ENCODE measurements at regions not wholly inside any gene's neighbourhood (a gene's known extent, or its start where the extent isn't known, plus 50 kb on each side); places are given as distances from the start of the nearest gene placed in this dataset.

GRCh38 chr6:147821295-147821897 lies 312.9 kb downstream of the SAMD5 start:
- Histone ChIP-seq H3K4me3 (ENCODE audit: low read depth, low read length) (no peak overlapping the region), H3K27ac (no peak overlapping the region), H3K27me3 (replicated peaks) (no peaks in the 10 kb centered on the region), H3K36me3 (replicated peaks) (no peaks in the 10 kb centered on the region)
- TF ChIP-seq, protein P1, sequence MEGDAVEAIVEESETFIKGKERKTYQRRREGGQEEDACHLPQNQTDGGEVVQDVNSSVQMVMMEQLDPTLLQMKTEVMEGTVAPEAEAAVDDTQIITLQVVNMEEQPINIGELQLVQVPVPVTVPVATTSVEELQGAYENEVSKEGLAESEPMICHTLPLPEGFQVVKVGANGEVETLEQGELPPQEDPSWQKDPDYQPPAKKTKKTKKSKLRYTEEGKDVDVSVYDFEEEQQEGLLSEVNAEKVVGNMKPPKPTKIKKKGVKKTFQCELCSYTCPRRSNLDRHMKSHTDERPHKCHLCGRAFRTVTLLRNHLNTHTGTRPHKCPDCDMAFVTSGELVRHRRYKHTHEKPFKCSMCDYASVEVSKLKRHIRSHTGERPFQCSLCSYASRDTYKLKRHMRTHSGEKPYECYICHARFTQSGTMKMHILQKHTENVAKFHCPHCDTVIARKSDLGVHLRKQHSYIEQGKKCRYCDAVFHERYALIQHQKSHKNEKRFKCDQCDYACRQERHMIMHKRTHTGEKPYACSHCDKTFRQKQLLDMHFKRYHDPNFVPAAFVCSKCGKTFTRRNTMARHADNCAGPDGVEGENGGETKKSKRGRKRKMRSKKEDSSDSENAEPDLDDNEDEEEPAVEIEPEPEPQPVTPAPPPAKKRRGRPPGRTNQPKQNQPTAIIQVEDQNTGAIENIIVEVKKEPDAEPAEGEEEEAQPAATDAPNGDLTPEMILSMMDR (IDR thresholded peaks at IDR 0.05; ENCODE audit: low read depth, low read length, missing control alignments), result no peak
- in situ Hi-C loops (cut with HindIII; ENCODE audit: low pct_ligation_motif_present, low sequenced_read_pairs), result no loop called here
- no peak for DNase-seq

DNA sequence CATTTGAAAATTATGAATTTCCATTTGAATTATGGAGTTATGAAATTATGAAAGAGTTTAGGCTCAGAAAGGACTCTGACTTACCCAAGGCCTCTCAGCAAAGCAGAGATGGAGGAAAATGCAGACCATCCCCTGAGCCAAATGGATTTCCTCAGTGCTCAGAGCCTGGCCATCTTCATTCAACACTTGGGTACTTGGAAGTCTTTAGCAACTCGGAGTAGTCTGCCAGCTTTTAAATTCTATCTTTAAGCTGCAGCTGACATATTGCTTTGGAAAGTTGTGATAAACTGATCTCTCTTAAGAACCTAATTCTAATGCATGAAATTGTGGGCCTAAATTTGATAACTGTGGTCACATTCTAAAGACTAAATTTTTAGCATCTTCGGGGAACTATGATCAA lies 315.4 kb downstream of the SAMD5 start:
- Histone ChIP-seq H3K27me3 (replicated peaks) (no peaks in the 10 kb centered on the region), H3K27ac (no peak overlapping the region), H3K36me3 (replicated peaks) (no peaks in the 10 kb centered on the region), H3K4me3 (ENCODE audit: low read depth, low read length) (no peak overlapping the region)
- in situ Hi-C loops (cut with HindIII; ENCODE audit: low pct_ligation_motif_present, low sequenced_read_pairs), result no loop called here
- no peak for DNase-seq
- TF ChIP-seq, protein P1 (IDR thresholded peaks at IDR 0.05; ENCODE audit: low read depth, low read length, missing control alignments), result no peak

DNA sequence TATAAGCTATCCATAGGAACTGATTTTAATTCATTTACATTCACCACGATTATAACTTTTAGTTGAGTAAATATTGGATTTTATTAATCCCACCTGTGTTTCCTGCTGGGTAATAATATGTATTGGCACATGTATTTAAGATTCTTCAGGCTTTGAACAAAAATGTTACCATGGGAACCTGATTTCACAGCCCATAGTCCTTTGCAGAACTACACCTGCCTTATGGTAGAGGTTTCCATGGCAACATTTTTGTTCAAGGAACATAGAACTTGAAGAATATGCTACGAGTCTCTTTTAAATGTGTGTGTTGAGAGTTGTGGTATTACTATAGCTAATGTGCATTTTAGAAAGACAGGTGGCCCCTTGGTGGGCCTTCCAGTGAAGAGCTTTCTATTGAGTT lies 317.4 kb downstream of the SAMD5 start:
- Histone ChIP-seq H3K27ac (no peak overlapping the region), H3K36me3 (replicated peaks) (no peaks in the 10 kb centered on the region), H3K27me3 (replicated peaks) (no peaks in the 10 kb centered on the region), H3K4me3 (ENCODE audit: low read depth, low read length) (no peak overlapping the region)
- in situ Hi-C loops (cut with HindIII; ENCODE audit: low pct_ligation_motif_present, low sequenced_read_pairs), result no loop called here
- TF ChIP-seq, protein P1 (IDR thresholded peaks at IDR 0.05; ENCODE audit: low read depth, low read length, missing control alignments), result no peak
- DNase-seq, result no peak

- TF ChIP-seq, protein P1 (IDR thresholded peaks at IDR 0.05; ENCODE audit: low read depth, low read length, missing control alignments), result no peak
Observed at GRCh38 chr6:147826698-147827097, 318.2 kb downstream of the SAMD5 start.

GRCh38 chr6:147829418-147829817 lies 320.9 kb downstream of the SAMD5 start:
- in situ Hi-C loops (cut with HindIII; ENCODE audit: low pct_ligation_motif_present, low sequenced_read_pairs), result no loop called here
- TF ChIP-seq, protein P1 (IDR thresholded peaks at IDR 0.05; ENCODE audit: low read depth, low read length, missing control alignments), result no peak
- Histone ChIP-seq H3K27me3 (replicated peaks) (no peaks in the 10 kb centered on the region), H3K4me3 (ENCODE audit: low read depth, low read length) (no peak overlapping the region), H3K36me3 (replicated peaks) (no peaks in the 10 kb centered on the region), H3K27ac (no peak overlapping the region)
- DNase-seq, result no peak

More at GRCh38 chr6:147826698-147827097, 318.2 kb downstream of the SAMD5 start:
- H3K4me3 ChIP-seq (ENCODE audit: low read depth, low read length), result no peak overlapping the region
- no peak overlapping the region for H3K27ac ChIP-seq
- in situ Hi-C loops (cut with HindIII; ENCODE audit: low pct_ligation_motif_present, low sequenced_read_pairs), result no loop called here
- no peak for DNase-seq
- no peaks in the 10 kb centered on the region for H3K36me3 ChIP-seq (replicated peaks)
- no peaks in the 10 kb centered on the region for H3K27me3 ChIP-seq (replicated peaks)

DNA sequence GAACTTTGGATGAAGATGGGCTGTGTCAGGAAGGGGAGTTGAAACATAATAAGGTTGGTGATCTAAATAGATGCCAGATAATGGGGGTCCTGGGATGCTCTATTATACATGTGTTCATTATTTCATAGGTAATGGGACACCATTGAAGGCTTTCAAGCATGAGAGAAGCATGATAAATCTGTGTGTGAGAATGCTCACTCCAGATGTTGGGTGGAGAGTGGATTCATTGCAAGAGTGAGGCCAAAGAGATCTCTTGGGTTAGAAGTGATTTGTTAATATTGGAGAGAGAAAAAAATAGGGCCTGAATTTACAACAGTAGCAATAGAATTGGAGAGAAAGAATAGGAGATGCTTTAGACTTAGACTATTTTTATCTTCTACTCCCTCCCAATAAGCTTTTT lies 321.3 kb downstream of the SAMD5 start:
- no peak for DNase-seq
- no peaks in the 10 kb centered on the region for H3K27me3 ChIP-seq (replicated peaks)
- TF ChIP-seq, protein P1 (IDR thresholded peaks at IDR 0.05; ENCODE audit: low read depth, low read length, missing control alignments), result no peak
- no peaks in the 10 kb centered on the region for H3K36me3 ChIP-seq (replicated peaks)
- no peak overlapping the region for H3K4me3 ChIP-seq (ENCODE audit: low read depth, low read length)
- in situ Hi-C loops (cut with HindIII; ENCODE audit: low pct_ligation_motif_present, low sequenced_read_pairs), result no loop called here
- H3K27ac ChIP-seq, result no peak overlapping the region

Measured in brain microvascular endothelial cell (primary cell).